GM21528 (cell line): ENCODE measurements at regions not wholly inside any gene's neighbourhood (a gene's known extent, or its start where the extent isn't known, plus 50 kb on each side); places are given as distances from the start of the nearest gene placed in this dataset.

Source experiments
- ATAC-seq: cut with Tn5 transposase; IDR thresholded peaks from one replicate; pipeline ENCODE4 v1.9.1; 2021; ENCODE audit warnings: mild to moderate bottlenecking, moderate library complexity; ENCODE audit not compliant: unreplicated experiment, low FRiP score

GRCh38 chr4:13260513-13260912 lies 223.6 kb downstream of the RAB28 start:
- ATAC-seq = no peak

DNA sequence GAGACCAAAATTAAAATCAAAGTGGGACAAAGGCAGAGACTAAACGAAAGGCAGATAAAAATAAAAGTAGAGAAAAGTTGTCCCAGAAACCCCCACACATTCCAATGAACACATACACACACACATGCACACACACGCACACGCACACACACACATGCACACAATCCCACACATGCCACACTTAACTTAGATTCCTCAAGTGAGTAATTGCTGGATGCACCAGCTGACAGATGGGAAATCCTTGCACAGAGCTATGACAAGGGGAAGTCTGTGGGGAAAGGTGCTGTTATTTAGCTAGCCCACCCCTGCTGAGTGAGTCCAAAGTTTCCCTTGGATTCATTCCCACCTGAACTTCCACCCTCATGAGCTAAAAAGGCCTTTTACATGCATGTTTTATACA lies 233.9 kb downstream of the RAB28 start:
- no peak for ATAC-seq

- ATAC-seq = no peak
These were observed 235.4 kb downstream of the RAB28 start for GRCh38 chr4:13248621-13249298.

DNA sequence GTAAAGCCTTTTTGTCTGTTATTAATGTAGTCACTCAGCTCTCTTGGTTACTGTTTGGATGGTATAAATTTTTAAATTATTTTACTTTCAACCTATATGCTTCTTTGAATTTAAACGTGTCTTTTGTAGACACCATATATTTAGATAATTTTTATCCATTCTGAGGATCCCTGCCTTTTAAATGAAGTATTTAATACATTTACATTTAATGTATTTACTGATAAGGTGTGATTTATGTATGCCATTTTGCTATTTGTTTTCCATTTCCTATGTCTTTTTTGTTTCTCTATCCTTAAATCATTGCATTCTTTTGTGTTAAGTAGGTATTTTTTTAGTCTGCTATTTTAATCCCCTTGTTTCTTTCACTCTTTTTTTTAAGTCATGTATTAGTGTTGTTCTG lies 238.0 kb downstream of the RAB28 start:
- no peak for ATAC-seq

DNA sequence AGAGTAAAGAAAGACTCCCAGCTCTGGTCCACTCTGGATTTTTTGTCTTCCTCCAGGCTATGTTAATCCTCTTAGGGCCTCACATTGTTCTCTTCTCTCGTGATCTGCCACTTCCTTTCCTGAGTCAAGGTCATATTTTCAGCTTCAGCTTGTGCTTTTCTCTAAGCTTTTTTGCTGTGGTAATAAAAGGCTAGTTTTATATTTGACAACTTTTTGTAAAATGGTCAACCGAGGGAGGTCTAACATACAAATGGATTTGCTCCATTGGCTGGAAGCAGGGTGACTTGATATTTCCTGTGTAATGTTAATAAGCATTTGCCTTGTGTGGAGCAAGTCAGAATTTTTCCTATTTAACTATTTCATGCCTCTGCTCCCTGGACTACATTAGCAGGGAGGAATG lies 239.7 kb downstream of the RAB28 start:
- ATAC-seq = no peak

DNA sequence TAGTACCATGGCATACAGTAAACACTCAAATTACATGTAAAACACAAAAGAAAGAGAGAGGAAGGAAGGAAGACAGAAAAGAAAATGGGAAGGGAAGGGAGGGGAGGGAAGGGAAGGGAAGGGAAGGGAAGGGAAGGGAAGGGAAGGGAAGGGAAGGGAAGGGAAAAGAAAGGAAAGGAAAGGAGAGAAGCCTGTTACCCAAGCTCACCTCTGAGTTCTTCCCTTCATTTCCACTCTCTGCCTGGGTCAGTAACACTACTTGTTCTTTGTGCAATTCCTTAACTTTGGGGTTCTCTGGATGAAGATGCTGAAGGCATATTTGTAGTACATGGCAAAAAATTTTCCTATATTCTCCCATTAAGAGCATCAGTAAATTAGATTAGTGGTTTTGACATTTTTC lies 241.0 kb downstream of the RAB28 start:
- ATAC-seq = no peak

GRCh38 chr4:13240066-13240465 lies 244.1 kb downstream of the RAB28 start:
- no peak for ATAC-seq

GRCh38 chr4:13238936-13239335 lies 245.2 kb downstream of the RAB28 start:
- ATAC-seq = no peak

GRCh38 chr4:13236485-13236884 lies 247.7 kb downstream of the RAB28 start:
- no peak for ATAC-seq

GRCh38 chr4:13233755-13234154 lies 250.4 kb downstream of the RAB28 start:
- no peak for ATAC-seq

DNA sequence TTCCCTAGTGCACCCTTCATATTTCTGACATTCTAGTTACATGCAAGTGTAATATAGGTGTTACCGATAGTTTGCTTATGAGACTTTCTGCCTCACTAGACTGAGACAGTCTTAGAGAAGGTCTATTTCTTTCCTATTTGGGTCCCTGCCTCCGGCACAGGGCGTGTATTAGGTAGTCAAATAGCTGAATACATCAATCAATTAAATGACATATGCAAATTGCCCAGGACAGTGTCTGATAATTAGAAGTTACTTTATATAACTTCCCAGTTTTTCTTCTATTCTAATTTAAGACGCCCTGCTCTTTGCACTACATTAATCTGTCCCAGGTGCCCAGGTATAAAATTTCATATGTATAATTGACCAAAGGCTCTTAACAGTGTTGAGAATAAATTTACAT lies 264.2 kb downstream of the RAB28 start:
- no peak for ATAC-seq

DNA sequence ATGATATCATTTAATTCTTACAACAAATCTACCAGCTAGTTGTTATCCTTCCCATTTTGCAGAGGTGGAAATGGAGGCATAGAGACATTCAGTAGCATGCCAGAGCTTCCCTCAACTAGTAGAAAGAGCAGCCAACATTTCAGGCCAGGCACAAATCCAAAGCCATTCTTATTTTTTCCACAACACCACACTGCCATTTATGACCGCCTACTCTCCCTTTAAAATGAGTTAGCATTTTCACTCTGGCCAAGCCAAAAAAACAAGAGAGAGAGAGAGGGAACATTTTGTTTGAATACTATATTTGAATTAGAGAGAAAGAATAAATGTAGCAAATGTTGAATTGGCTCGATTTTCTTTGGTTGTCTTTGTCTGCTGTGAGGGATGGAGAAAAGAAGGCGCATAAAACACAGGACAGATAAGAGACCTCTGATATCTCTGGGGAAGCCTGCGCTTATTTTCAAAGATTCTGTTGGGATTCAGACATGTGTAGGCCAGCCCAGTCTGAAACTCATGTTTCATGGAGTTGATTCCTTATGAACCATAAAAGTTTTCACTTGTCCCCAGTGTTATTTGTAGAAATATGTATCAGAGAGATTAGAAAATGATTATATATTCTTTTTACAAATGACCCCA lies 265.7 kb downstream of the RAB28 start:
- ATAC-seq = no peak

- no peak for ATAC-seq
These were observed 268.6 kb downstream of the RAB28 start for GRCh38 chr4:13215560-13215959.

DNA sequence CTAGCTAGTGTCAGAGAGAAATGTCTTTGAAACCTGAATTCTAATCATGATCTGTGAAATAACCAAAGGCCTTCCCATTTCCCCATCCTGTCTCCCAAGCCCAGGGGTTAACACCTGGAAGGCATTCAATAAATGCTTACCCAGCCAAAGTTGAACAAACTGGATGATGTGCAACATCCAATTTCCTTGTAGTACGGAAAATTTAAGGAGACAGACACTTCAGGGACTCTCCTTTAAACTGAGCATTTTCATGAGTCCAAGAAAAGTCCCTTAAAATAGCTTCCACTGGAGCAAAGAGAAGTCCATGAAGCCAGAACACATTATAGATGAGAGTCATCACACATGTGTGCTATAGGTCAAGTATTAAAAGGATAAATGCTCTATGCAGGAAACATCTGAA lies 271.2 kb downstream of the RAB28 start:
- ATAC-seq = no peak

DNA sequence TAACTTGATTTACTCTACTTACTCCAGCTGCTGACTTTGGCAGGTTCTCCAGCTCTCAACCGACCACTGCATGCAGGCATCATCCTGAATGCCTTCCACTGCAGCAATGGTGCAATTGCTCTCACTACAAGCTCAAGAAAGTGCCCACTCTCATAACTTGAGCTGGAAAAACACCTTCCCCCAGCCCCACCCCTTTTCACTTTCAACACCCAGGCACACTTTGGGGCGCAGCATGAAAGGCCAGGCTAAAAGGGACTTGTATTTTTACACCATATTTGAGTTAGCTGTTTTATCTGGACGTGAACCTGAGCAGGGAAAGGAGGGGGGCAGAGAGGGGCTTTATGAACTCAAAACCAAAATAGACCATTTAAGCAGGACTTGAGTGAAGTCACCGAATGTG lies 274.5 kb downstream of the RAB28 start:
- no peak for ATAC-seq

GRCh38 chr4:13208558-13209193 lies 275.5 kb downstream of the RAB28 start:
- no peak for ATAC-seq

DNA sequence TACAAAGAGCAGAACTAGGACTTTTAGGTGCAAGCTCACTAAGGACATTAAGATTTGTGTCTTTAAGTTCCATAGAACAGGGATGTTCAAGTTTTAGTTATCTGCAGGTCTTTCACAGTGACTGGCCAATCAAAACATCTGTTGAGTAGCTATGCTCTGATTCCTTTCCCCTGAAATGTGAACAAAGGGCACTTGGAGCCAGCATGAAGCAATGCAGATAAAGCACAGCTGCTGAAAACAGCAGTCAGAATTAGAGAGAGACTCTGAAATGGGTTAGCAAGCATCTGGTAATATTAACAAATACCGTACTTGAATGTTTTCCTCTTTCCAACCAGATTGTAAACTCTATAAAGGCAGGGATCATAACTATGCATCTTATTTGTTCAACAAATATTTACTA lies 276.9 kb downstream of the RAB28 start:
- ATAC-seq = no peak

GRCh38 chr4:13203101-13203500 lies 281.0 kb downstream of the RAB28 start:
- ATAC-seq = no peak

- no peak for ATAC-seq
These were observed 281.4 kb downstream of the RAB28 start for GRCh38 chr4:13202701-13203100.

- no peak for ATAC-seq
These were observed 282.9 kb downstream of the RAB28 start for GRCh38 chr4:13201241-13201640.

DNA sequence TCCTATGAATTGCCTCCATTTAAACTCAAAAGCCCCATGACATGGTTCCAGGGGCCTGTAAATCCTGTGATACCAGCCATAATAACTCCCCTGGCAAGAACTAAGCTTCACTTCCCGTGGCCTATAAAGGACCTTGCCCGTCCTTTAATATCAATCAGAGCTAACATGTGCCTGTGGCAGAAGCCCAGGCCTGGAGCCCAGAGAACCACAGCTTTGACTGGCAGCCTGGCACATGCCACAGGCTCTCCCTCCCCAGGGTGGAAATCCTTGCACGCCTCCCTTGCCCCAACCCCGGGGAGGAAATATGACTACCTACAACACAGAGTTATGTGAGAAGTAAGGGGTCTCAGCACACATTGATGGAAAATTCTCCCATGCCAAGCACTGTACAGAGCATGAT lies 287.4 kb downstream of the RAB28 start:
- no peak for ATAC-seq

- no peak for ATAC-seq
These were observed 290.5 kb downstream of the RAB28 start for GRCh38 chr4:13193662-13194061.
